WI38 (cell line): ENCODE measurements at regions not wholly inside any gene's neighbourhood (a gene's known extent, or its start where the extent isn't known, plus 50 kb on each side); places are given as distances from the start of the nearest gene placed in this dataset.

Experiments
- H3K4me3 ChIP-seq: 2 replicates; pipeline ENCODE4 v1.5.1; 2011; ENCODE audit warnings: low read depth, mild to moderate bottlenecking, control low read depth, low read length
- TF ChIP-seq, protein P1 (sequence below): IDR thresholded peaks from 2 replicates; pipeline ENCODE4 v1.5.1; 2012; ENCODE audit warnings: low read depth, mild to moderate bottlenecking, control low read depth, low read length

DNA sequence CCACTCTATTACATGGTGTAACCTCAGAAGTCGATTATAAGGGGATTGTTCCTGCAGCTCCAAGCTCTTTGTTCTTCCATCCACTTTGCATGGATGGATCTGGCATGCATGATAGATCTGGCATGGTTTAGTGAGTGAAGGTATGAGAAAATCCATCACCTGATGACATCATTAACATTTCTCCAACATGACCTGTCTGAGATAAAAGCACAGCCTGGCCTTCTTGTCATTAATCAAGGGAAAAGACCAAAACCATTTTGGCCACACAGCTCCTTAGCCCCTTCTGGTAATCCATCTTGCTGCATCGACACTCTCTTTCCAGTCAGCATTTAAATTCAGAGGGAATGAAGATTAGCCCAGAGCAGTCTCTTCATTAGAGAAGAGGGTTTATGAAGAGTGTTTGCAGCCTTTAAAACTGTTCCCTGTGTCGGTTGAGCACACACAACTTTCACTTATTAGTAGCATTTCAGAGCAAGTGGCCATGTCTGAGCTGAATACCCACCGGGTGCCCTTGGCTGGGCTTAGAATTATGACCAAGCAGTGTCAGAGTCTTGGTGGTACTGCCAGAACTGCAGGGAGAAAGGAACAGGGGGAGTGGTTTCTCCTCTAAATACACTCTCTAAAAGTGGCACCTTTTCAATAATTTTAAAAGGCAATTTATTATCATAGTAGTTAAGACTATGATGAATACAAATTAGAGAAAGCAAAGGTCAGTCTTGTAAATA is 246.0 kb downstream of the HAPSTR1 start:
- TF ChIP-seq, protein P1, sequence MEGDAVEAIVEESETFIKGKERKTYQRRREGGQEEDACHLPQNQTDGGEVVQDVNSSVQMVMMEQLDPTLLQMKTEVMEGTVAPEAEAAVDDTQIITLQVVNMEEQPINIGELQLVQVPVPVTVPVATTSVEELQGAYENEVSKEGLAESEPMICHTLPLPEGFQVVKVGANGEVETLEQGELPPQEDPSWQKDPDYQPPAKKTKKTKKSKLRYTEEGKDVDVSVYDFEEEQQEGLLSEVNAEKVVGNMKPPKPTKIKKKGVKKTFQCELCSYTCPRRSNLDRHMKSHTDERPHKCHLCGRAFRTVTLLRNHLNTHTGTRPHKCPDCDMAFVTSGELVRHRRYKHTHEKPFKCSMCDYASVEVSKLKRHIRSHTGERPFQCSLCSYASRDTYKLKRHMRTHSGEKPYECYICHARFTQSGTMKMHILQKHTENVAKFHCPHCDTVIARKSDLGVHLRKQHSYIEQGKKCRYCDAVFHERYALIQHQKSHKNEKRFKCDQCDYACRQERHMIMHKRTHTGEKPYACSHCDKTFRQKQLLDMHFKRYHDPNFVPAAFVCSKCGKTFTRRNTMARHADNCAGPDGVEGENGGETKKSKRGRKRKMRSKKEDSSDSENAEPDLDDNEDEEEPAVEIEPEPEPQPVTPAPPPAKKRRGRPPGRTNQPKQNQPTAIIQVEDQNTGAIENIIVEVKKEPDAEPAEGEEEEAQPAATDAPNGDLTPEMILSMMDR: no peak
- no peak overlapping the region for H3K4me3 ChIP-seq

DNA sequence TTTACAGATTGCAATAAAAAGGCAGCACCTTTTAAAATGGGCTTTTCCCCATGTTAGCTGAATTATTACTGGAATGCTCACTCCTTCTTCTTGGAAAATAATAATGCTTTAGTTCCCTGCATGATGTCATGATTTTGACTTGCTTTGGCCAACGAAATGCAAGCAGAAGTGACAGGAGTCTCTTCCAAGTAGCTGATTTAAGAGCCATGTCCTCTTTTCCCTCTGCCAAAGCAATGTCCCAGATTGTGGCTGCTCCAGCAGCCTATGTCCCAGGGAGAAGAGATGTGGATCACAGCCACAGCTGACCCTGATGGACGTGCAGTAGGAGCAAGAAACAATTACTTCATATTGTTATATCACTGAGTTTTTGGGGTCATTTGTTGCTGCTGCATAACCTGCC is 246.6 kb downstream of the HAPSTR1 start:
- H3K4me3 ChIP-seq: no peak overlapping the region
- TF ChIP-seq, protein P1: no peak

DNA sequence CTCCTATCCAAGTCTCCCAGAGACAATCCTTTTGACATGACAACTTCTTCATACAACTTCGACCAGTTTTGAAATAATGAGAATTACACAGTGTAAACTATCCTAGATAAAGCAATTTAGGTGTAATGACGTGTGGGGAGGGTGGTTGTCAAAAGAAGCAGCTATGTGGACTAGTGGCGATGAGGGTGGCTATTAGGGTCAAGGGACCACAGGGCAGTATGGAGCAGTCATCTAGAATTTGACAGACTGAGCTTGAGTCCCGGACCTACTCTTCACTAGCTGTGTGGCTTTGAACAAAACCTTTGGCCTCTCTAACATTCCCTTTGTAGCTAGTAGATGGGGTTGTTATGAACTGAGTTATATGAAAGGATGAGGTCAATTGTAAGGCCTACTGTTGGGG is 247.1 kb downstream of the HAPSTR1 start:
- H3K4me3 ChIP-seq: no peak overlapping the region
- TF ChIP-seq, protein P1: no peak

DNA sequence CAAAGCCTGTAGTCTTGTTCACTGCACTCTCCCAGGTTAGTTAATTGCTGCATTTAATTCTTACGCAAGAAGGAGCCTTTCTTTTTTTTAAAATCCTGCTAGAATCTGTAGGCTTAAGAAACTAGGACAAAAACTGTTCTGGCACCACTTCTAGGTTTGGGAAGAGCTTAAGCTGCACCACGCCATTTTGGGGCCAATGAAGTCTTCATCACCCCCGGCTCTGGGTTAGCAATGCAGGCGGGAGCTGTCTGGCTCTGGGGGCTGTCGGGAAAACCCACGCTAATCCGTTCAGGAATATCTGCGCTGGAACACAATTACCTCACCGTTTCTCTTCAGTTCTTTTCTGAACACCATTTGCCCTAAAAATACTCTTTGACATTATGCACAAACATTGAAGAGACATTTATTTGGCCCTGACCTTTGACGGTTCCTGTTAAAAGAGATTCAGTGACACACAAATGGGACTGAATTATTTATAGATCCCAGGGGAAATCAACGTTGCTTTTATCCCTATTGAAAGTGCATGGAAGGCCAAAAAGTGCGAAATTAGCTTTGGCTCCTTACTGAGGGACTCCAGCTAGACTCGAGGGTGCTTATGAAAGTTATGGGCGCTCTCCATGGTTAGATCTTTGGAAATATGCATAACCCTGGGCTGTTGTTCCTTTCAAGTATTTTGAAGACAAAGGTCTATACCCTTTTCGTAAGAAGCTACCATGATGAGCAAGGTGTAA is 249.2 kb downstream of the HAPSTR1 start:
- H3K4me3 ChIP-seq: no peak overlapping the region
- TF ChIP-seq, protein P1: no peak

DNA sequence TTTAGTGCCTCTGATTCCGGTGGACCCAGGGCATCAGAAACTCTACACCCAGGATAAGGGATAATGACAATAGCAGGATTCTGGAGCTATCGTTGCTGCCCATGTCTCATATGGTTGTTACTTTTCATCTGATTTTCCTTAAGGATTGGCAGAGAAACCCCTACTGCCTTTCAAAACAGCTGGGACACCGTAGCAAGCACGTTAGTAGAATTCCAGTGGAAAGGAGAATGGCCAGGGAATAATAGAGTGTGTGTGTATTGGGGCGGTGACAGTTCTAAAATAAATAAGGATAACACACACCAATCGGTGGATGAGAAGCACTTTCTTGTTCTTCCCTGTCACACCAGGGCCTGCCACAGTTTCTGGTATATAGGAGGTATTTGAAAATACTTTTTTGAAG is 251.8 kb downstream of the HAPSTR1 start:
- TF ChIP-seq, protein P1: no peak

DNA sequence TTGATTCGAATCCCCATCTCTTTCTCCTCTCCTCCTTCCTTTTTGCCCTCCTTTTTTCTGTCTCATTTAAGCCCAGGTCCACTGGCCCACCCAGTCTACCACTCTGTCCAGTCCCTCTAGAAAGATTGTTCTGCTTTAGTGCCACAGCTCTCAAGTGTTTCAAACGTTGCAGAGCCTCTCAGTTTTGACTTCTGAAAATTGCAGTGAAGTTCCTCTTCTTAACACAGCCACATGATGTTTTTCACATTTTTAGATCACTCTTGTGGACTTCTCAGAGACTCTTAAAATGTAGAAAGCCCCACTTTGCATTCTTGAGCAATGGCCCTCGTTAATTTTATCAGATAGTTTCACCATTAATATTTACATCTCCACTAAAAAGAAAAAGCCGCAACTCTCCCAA is 253.1 kb downstream of the HAPSTR1 start:
- H3K4me3 ChIP-seq: no peak overlapping the region
- TF ChIP-seq, protein P1: no peak

More for the DNA sequence above, 251.8 kb downstream of the HAPSTR1 start:
- no peak overlapping the region for H3K4me3 ChIP-seq

DNA sequence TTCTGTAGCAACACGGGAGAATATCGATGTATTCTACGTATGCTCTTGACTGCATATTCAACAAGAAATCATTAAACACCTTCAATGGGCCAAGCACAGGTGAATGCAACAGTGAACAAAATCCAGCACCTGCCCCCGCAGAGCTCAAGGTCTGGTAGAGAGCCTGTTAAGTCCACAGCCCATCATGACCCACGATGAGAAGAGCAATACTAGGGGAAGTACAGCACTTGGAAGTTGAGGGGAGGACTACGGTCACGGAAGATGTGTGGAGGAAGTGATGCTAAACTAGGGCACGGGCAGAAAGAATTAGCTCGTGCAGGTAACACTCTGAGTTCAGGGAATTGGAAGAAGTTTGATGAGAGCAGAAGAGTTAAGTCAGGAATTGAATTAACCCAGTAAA is 253.6 kb downstream of the HAPSTR1 start:
- TF ChIP-seq, protein P1: no peak
- no peak overlapping the region for H3K4me3 ChIP-seq
